Stimulated activated naive CD8-positive, alpha-beta T cell treated with anti-CD3 and anti-CD28 coated beads, Interleukin-15, amount 100 ng/mL, for 72 hours (primary cell): ENCODE measurements at regions not wholly inside any gene's neighbourhood (a gene's known extent, or its start where the extent isn't known, plus 50 kb on each side); places are given as distances from the start of the nearest gene placed in this dataset.

Source experiments
- ATAC-seq: fragments of 150-1000 bp; cut with Tn5 transposase; 2 replicates; pipeline ENCODE4 v1.10.0; 2021; ENCODE audit warnings: mild to moderate bottlenecking, moderate library complexity
- DNase-seq, 2 donors: peaks; one replicate each; pipeline ENCODE4 v3.0.0; 2021 to 2022
- H3K27ac Mint-ChIP-seq, 2 donors: one replicate each; pipeline ENCODE4 v1.8.0; 2022; ENCODE audit warnings: mild to moderate bottlenecking in 2 of 2, mixed read lengths in 2 of 2, moderate library complexity in 2 of 2
- H3K27me3 Mint-ChIP-seq: one replicate; pipeline ENCODE4 v1.8.0; 2022; ENCODE audit warnings: mixed read lengths
- H3K4me1 Mint-ChIP-seq: one replicate; pipeline ENCODE4 v1.8.0; 2022; ENCODE audit warnings: mild to moderate bottlenecking, mixed read lengths
- H3K4me3 Mint-ChIP-seq, 2 donors: one replicate each; pipeline ENCODE4 v1.8.0; 2022; ENCODE audit warnings: mild to moderate bottlenecking in 2 of 2, mixed read lengths in 2 of 2, moderate library complexity in 1 of 2
- H3K9me3 Mint-ChIP-seq, 2 donors: one replicate each; pipeline ENCODE4 v1.8.0; 2022; ENCODE audit warnings: mixed read lengths in 2 of 2

GRCh38 chr3:99498550-99499234, 139.7 kb upstream of the COL8A1 start:
- peaks cover 0 to under 1% of the 10 kb centered on the region in 2 donors for H3K9me3 Mint-ChIP-seq
- DNase-seq (no peak), ATAC-seq (no peak)
- H3K27me3 Mint-ChIP-seq, result no peaks in the 10 kb centered on the region
- H3K27ac Mint-ChIP-seq, result no peak overlapping the region
- no peaks in the 10 kb centered on the region for H3K4me1 Mint-ChIP-seq
- no peak overlapping the region for H3K4me3 Mint-ChIP-seq

- ATAC-seq (no peak), DNase-seq (no peak)
- Mint-ChIP-seq H3K27me3 (no peaks in the 10 kb centered on the region), H3K4me1 (no peaks in the 10 kb centered on the region), H3K9me3 (peaks cover 27 to 36% of the 10 kb centered on the region in 2 donors), H3K4me3 (no peak overlapping the region), H3K27ac (no peak overlapping the region)
Measured at GRCh38 chr3:99487894-99488293, 150.5 kb upstream of the COL8A1 start.

GRCh38 chr3:99485286-99485685, 153.1 kb upstream of the COL8A1 start:
- Mint-ChIP-seq H3K4me1 (no peaks in the 10 kb centered on the region), H3K9me3 (peaks cover 16 to 29% of the 10 kb centered on the region in 2 donors), H3K4me3 (no peak overlapping the region), H3K27me3 (no peaks in the 10 kb centered on the region), H3K27ac (no peak overlapping the region)
- no peak for DNase-seq
- ATAC-seq, result no peak

GRCh38 chr3:99484871-99485270, 153.5 kb upstream of the COL8A1 start:
- Mint-ChIP-seq H3K4me1 (no peaks in the 10 kb centered on the region), H3K27me3 (no peaks in the 10 kb centered on the region), H3K4me3 (no peak overlapping the region), H3K27ac (no peak overlapping the region), H3K9me3 (peaks cover 14 to 29% of the 10 kb centered on the region in 2 donors)
- ATAC-seq (no peak), DNase-seq (no peak)

- ATAC-seq (no peak), DNase-seq (no peak)
- Mint-ChIP-seq H3K27me3 (no peaks in the 10 kb centered on the region), H3K4me3 (no peak overlapping the region), H3K4me1 (no peaks in the 10 kb centered on the region), H3K9me3 (peaks cover 10 to 24% of the 10 kb centered on the region in 2 donors), H3K27ac (no peak overlapping the region)
Measured at GRCh38 chr3:99483841-99484240, 154.6 kb upstream of the COL8A1 start.

- H3K27me3 Mint-ChIP-seq, result no peaks in the 10 kb centered on the region
- no peak for ATAC-seq
- H3K4me1 Mint-ChIP-seq, result no peaks in the 10 kb centered on the region
- DNase-seq, result no peak
- no peak overlapping the region for H3K4me3 Mint-ChIP-seq
- no peak overlapping the region for H3K27ac Mint-ChIP-seq
- peaks cover under 1 to 8% of the 10 kb centered on the region in 2 donors for H3K9me3 Mint-ChIP-seq
Measured at GRCh38 chr3:99482191-99482590, 156.2 kb upstream of the COL8A1 start.

- Mint-ChIP-seq H3K4me1 (no peaks in the 10 kb centered on the region), H3K9me3 (peaks cover 0 to 5% of the 10 kb centered on the region in 2 donors), H3K27me3 (no peaks in the 10 kb centered on the region), H3K4me3 (no peak overlapping the region), H3K27ac (no peak overlapping the region)
- DNase-seq, result no peak
- no peak for ATAC-seq
Measured at GRCh38 chr3:99481561-99481960, 156.8 kb upstream of the COL8A1 start.

- ATAC-seq, result no peak
- Mint-ChIP-seq H3K4me1 (no peaks in the 10 kb centered on the region), H3K27ac (no peak overlapping the region), H3K4me3 (no peak overlapping the region), H3K9me3 (no peaks in the 10 kb centered on the region), H3K27me3 (no peaks in the 10 kb centered on the region)
- no peak for DNase-seq
Measured at GRCh38 chr3:99479768-99480167, 158.6 kb upstream of the COL8A1 start.

- Mint-ChIP-seq H3K27ac (no peak overlapping the region), H3K4me1 (no peaks in the 10 kb centered on the region), H3K27me3 (no peaks in the 10 kb centered on the region), H3K9me3 (no peaks in the 10 kb centered on the region), H3K4me3 (no peak overlapping the region)
- DNase-seq (no peak), ATAC-seq (no peak)
Measured at GRCh38 chr3:99477650-99478049, 160.7 kb upstream of the COL8A1 start.

GRCh38 chr3:99475229-99475628, 163.2 kb upstream of the COL8A1 start:
- no peak overlapping the region for H3K4me3 Mint-ChIP-seq
- no peaks in the 10 kb centered on the region for H3K27me3 Mint-ChIP-seq
- H3K4me1 Mint-ChIP-seq, result no peaks in the 10 kb centered on the region
- DNase-seq (no peak), ATAC-seq (no peak)
- H3K27ac Mint-ChIP-seq, result no peak overlapping the region
- H3K9me3 Mint-ChIP-seq, result no peaks in the 10 kb centered on the region

GRCh38 chr3:99474776-99475175, 163.6 kb upstream of the COL8A1 start:
- Mint-ChIP-seq H3K27ac (no peak overlapping the region), H3K27me3 (no peaks in the 10 kb centered on the region), H3K4me3 (no peak overlapping the region), H3K9me3 (no peaks in the 10 kb centered on the region), H3K4me1 (no peaks in the 10 kb centered on the region)
- DNase-seq (no peak), ATAC-seq (no peak)

- no peak for DNase-seq
- Mint-ChIP-seq H3K4me3 (no peak overlapping the region), H3K4me1 (no peaks in the 10 kb centered on the region), H3K9me3 (no peaks in the 10 kb centered on the region), H3K27me3 (no peaks in the 10 kb centered on the region), H3K27ac (no peak overlapping the region)
- no peak for ATAC-seq
Measured at GRCh38 chr3:99473321-99473751, 165.1 kb upstream of the COL8A1 start.

- Mint-ChIP-seq H3K27ac (no peak overlapping the region), H3K9me3 (no peaks in the 10 kb centered on the region), H3K4me3 (no peak overlapping the region), H3K4me1 (no peaks in the 10 kb centered on the region), H3K27me3 (no peaks in the 10 kb centered on the region)
- ATAC-seq, result no peak
- DNase-seq, result no peak
Measured at GRCh38 chr3:99472385-99472784, 166.0 kb upstream of the COL8A1 start.

- Mint-ChIP-seq H3K4me1 (no peaks in the 10 kb centered on the region), H3K9me3 (no peaks in the 10 kb centered on the region), H3K4me3 (no peak overlapping the region), H3K27me3 (no peaks in the 10 kb centered on the region), H3K27ac (no peak overlapping the region)
- DNase-seq, result no peak
- ATAC-seq, result no peak
Measured at GRCh38 chr3:99471353-99472323, 166.8 kb upstream of the COL8A1 start.

- Mint-ChIP-seq H3K27me3 (no peaks in the 10 kb centered on the region), H3K9me3 (no peaks in the 10 kb centered on the region), H3K4me1 (no peaks in the 10 kb centered on the region), H3K27ac (no peak overlapping the region), H3K4me3 (no peak overlapping the region)
- no peak for ATAC-seq
- DNase-seq, result no peak
Measured at GRCh38 chr3:99470841-99471240, 167.6 kb upstream of the COL8A1 start.

GRCh38 chr3:99468918-99469317, 169.5 kb upstream of the COL8A1 start:
- H3K27ac Mint-ChIP-seq, result no peak overlapping the region
- no peak for ATAC-seq
- no peak for DNase-seq
- no peaks in the 10 kb centered on the region for H3K9me3 Mint-ChIP-seq
- H3K27me3 Mint-ChIP-seq, result no peaks in the 10 kb centered on the region
- no peaks in the 10 kb centered on the region for H3K4me1 Mint-ChIP-seq
- H3K4me3 Mint-ChIP-seq, result no peak overlapping the region
